ENCODE measurements at regions not wholly inside any gene's neighbourhood (a gene's known extent, or its start where the extent isn't known, plus 50 kb on each side); places are given as distances from the start of the nearest gene placed in this dataset.
A peak's percentile ranks its signal among the peaks of the same experiment; 100 is the strongest.

- no peak for TF ChIP-seq CTCF (conservative IDR thresholded peaks at IDR 0.05; ENCODE audit: low read length)
- no peak for DNase-seq (ENCODE audit: low read depth)
- no peak overlapping the region for H3K4me3 ChIP-seq (ENCODE audit: low read length)
These were observed 86.8 kb upstream of the SERBP1 start for GRCh38 chr1:67517046-67517445.

- no peak for DNase-seq (ENCODE audit: low read depth)
- no peak overlapping the region for H3K4me3 ChIP-seq (ENCODE audit: low read length)
- TF ChIP-seq CTCF (conservative IDR thresholded peaks at IDR 0.05; ENCODE audit: low read length) = no peak
These were observed 91.8 kb upstream of the SERBP1 start for GRCh38 chr1:67522001-67522441.

GRCh38 chr1:67522793-67523192 lies 92.6 kb upstream of the SERBP1 start:
- DNase-seq (ENCODE audit: low read depth) = no peak
- no peak for TF ChIP-seq CTCF (conservative IDR thresholded peaks at IDR 0.05; ENCODE audit: low read length)
- H3K4me3 ChIP-seq (ENCODE audit: low read length) = no peak overlapping the region

- peak; percentile 27 for DNase-seq (ENCODE audit: low read depth)
These were observed 94.2 kb upstream of the SERBP1 start for GRCh38 chr1:67524143-67525052.

GRCh38 chr1:67525053-67525760 lies 95.0 kb upstream of the SERBP1 start:
- H3K4me3 ChIP-seq (ENCODE audit: low read length) = no peak overlapping the region
- no peak for TF ChIP-seq CTCF (conservative IDR thresholded peaks at IDR 0.05; ENCODE audit: low read length)
- no peak for DNase-seq (ENCODE audit: low read depth)

More at GRCh38 chr1:67524143-67525052, 94.2 kb upstream of the SERBP1 start:
- TF ChIP-seq CTCF (conservative IDR thresholded peaks at IDR 0.05; ENCODE audit: low read length) = peak; percentile 11; the same call in 1 of the 2 replicates
- H3K4me3 ChIP-seq (ENCODE audit: low read length) = no peak overlapping the region

GRCh38 chr1:67528141-67528540 lies 97.9 kb upstream of the SERBP1 start:
- no peak overlapping the region for H3K4me3 ChIP-seq (ENCODE audit: low read length)
- DNase-seq (ENCODE audit: low read depth) = no peak
- TF ChIP-seq CTCF (conservative IDR thresholded peaks at IDR 0.05; ENCODE audit: low read length) = no peak

Data from AG10803 (cell line).